Tibial nerve (tissue), 4 donors: ENCODE measurements at regions not wholly inside any gene's neighbourhood (a gene's known extent, or its start where the extent isn't known, plus 50 kb on each side); places are given as distances from the start of the nearest gene placed in this dataset.

ENCODE experiments used
- DNase-seq, 2 donors: peaks; one replicate each; pipeline ENCODE4 v3.0.0-alpha.2; 2019; ENCODE audit warnings: low spot score in 2 of 2
- H3K27ac ChIP-seq, 4 donors: fragments of 200-600 bp; sonication (generic) in 3 of 4; one replicate each; pipeline ENCODE4 v1.5.1; 2017 to 2019; ENCODE audit warnings: mild to moderate bottlenecking in 1 of 4
- H3K27me3 ChIP-seq, 2 donors: fragments of 200-600 bp; sonication (generic) in 1 of 2; one replicate each; pipeline versions ENCODE4 v1.5.1 to v1.6.0; 2017 to 2019
- H3K36me3 ChIP-seq, 3 donors: fragments of 200-600 bp; sonication (generic); one replicate each; pipeline ENCODE4 v1.5.1; 2018 to 2019
- H3K4me1 ChIP-seq, 4 donors: fragments of 200-600 bp; sonication (generic) in 3 of 4; one replicate each; pipeline ENCODE4 v1.5.1; 2017 to 2019
- H3K4me3 ChIP-seq, 4 donors: fragments of 200-600 bp; sonication (generic) in 3 of 4; one replicate each; pipeline ENCODE4 v1.5.1; 2017 to 2019; ENCODE audit warnings: mild to moderate bottlenecking in 1 of 4, moderate library complexity in 1 of 4
- H3K9me3 ChIP-seq, 4 donors: fragments of 200-600 bp; sonication (generic) in 3 of 4; one replicate each; pipeline ENCODE4 v1.5.1; 2017 to 2019
- CTCF ChIP-seq, 5 experiments: fragments of 200-600 bp in 3 of 5; fragments of 450-650 bp in 2 of 5; sonication (generic) in 3 of 5; IDR thresholded peaks; one replicate each; pipeline ENCODE4 v1.5.1; 2016 to 2019; ENCODE audit warnings: antibody characterized with exemption in 5 of 5, mild to moderate bottlenecking in 3 of 5, moderate library complexity in 2 of 5
- EP300 ChIP-seq, 2 donors: sonication (generic); formaldehyde crosslinking; IDR thresholded peaks; one replicate each; pipeline ENCODE4 v1.6.1; 2017; ENCODE audit warnings: antibody characterized with exemption in 2 of 2, mild to moderate bottlenecking in 1 of 2
- POLR2A ChIP-seq, 2 donors: fragments of 450-650 bp; IDR thresholded peaks; one replicate each; pipeline ENCODE4 v1.6.1; 2017; ENCODE audit warnings: antibody characterized with exemption in 2 of 2, mild to moderate bottlenecking in 2 of 2, moderate library complexity in 2 of 2
- WGBS, 2 donors: methylation state at CpG; one replicate each; pipeline ENCODE4 v1.1.5; 2018; 5-methylcytosine and 5-hydroxymethylcytosine counted together

DNA sequence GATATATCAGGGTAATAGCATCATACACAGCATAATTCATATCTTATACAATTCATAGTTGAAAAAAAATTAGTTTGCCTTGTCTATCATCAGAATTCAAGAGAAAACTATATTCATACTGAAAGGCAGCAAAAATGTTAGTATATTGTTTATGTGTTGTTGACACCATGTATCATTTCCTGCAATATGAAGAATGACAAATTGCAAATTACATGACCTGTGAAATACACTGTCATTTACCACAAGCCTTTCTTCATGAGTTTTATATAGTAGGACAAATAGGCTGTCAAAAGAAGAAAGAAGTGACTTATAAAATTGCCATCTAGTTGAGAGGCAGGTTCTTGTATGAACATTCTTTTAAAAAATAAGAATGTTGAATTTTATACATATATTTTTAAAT, 1136.3 kb upstream of the CDH9 start:
- Histone ChIP-seq H3K4me3 (no peak overlapping the region), H3K27ac (no peak overlapping the region)
- TF ChIP-seq EP300 (IDR thresholded peaks at IDR 0.05) = no peak
- TF ChIP-seq CTCF (IDR thresholded peaks at IDR 0.05) = no peak
- no peak for TF ChIP-seq POLR2A (IDR thresholded peaks at IDR 0.05)

GRCh38 chr5:28165096-28165495, 1126.7 kb upstream of the CDH9 start:
- Histone ChIP-seq H3K4me3 (no peak overlapping the region), H3K36me3 (no peaks in the 10 kb centered on the region), H3K9me3 (no peaks in the 10 kb centered on the region), H3K27me3 (no peaks in the 10 kb centered on the region), H3K27ac (peak overlapping the region in 2 of 4 donors; percentile 20 to 71), H3K4me1 (peaks cover 0 to 26% (median 0%) of the 10 kb centered on the region in 4 donors)
- WGBS, 2 donors = 16 to 19% methylated on average over 5 of the region's 5 CpGs
- TF ChIP-seq EP300 (IDR thresholded peaks at IDR 0.05) (peak in 1 of 2 donors; percentile 43), CTCF (IDR thresholded peaks at IDR 0.05) (no peak), POLR2A (IDR thresholded peaks at IDR 0.05) (no peak)
- no peak for DNase-seq

More for the DNA sequence above, 1136.3 kb upstream of the CDH9 start:
- H3K9me3 ChIP-seq = peaks cover 0 to 5% (median 0%) of the 10 kb centered on the region in 4 donors
- H3K27me3 ChIP-seq = no peaks in the 10 kb centered on the region
- no peaks in the 10 kb centered on the region for H3K36me3 ChIP-seq
- no peak for DNase-seq
- no peaks in the 10 kb centered on the region for H3K4me1 ChIP-seq

DNA sequence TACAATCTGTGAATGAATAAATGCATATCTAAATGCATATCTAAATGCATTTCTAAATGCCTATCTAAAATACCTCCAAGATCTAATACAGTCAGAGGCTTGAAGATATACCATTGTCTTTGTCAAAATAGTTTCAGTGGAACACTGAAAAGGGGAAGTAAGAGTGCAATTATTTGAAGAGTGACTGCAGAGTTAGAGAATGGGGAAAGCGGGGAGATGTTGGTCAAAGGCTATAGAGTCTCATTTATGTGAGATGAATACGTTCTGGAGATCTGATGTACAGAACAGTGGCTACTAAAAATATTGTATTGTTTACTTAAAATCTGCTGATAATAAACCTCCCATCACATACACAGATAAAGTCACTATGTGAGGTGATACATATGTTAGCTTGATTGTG, 1126.2 kb upstream of the CDH9 start:
- H3K36me3 ChIP-seq = no peaks in the 10 kb centered on the region

GRCh38 chr5:28156981-28157380, 1118.6 kb upstream of the CDH9 start:
- no peak overlapping the region for H3K27ac ChIP-seq
- no peaks in the 10 kb centered on the region for H3K36me3 ChIP-seq
- WGBS, 2 donors = 73 to 91% methylated on average over 6 of the region's 6 CpGs
- H3K4me1 ChIP-seq = peaks cover 0 to 4% (median 0%) of the 10 kb centered on the region in 4 donors
- no peaks in the 10 kb centered on the region for H3K27me3 ChIP-seq
- no peak overlapping the region for H3K4me3 ChIP-seq
- no peak for DNase-seq
- TF ChIP-seq EP300 (IDR thresholded peaks at IDR 0.05) (no peak), CTCF (IDR thresholded peaks at IDR 0.05) (no peak), POLR2A (IDR thresholded peaks at IDR 0.05) (no peak)
- H3K9me3 ChIP-seq = no peaks in the 10 kb centered on the region

More for the DNA sequence above, 1126.2 kb upstream of the CDH9 start:
- Histone ChIP-seq H3K27me3 (no peaks in the 10 kb centered on the region), H3K4me3 (no peak overlapping the region), H3K27ac (peak overlapping the region in 1 of 4 donors; percentile 71), H3K9me3 (no peaks in the 10 kb centered on the region), H3K4me1 (peaks cover 0 to 26% (median 0%) of the 10 kb centered on the region in 4 donors)
- DNase-seq = no peak
- WGBS, 2 donors = 47 to 62% methylated on average over 2 of the region's 2 CpGs
- TF ChIP-seq POLR2A (IDR thresholded peaks at IDR 0.05) = no peak
- TF ChIP-seq EP300 (IDR thresholded peaks at IDR 0.05) = no peak
- no peak for TF ChIP-seq CTCF (IDR thresholded peaks at IDR 0.05)

- no peak overlapping the region for H3K27ac ChIP-seq
- H3K27me3 ChIP-seq = no peaks in the 10 kb centered on the region
- H3K4me1 ChIP-seq = no peaks in the 10 kb centered on the region
- WGBS, 2 donors = 76 to 81% methylated on average over 1 of the region's 1 CpG
- H3K4me3 ChIP-seq = no peak overlapping the region
- TF ChIP-seq CTCF (IDR thresholded peaks at IDR 0.05) (no peak), EP300 (IDR thresholded peaks at IDR 0.05) (no peak), POLR2A (IDR thresholded peaks at IDR 0.05) (no peak)
- no peaks in the 10 kb centered on the region for H3K36me3 ChIP-seq
- no peak for DNase-seq
- no peaks in the 10 kb centered on the region for H3K9me3 ChIP-seq
Measured at GRCh38 chr5:28143519-28143918, 1105.1 kb upstream of the CDH9 start.
